Hepatocyte (in vitro differentiated cells): ENCODE measurements at regions not wholly inside any gene's neighbourhood (a gene's known extent, or its start where the extent isn't known, plus 50 kb on each side); places are given as distances from the start of the nearest gene placed in this dataset.

ENCODE experiments used
- DNase-seq: peaks from one replicate; pipeline ENCODE4 v3.0.0-alpha.2; 2016; ENCODE audit warnings: low spot score
- H2AFZ ChIP-seq: fragments of 200-600 bp; sonication (generic); 2 replicates; pipeline ENCODE4 v1.6.0; 2016; ENCODE audit warnings: antibody characterized with exemption, mild to moderate bottlenecking
- H3K27ac ChIP-seq: fragments of 200-600 bp; sonication (generic); 2 replicates; pipeline ENCODE4 v1.5.1; 2016; ENCODE audit warnings: mild to moderate bottlenecking
- H3K27me3 ChIP-seq: fragments of 200-600 bp; sonication (generic); 2 replicates; pipeline ENCODE4 v1.6.1; 2016
- H3K36me3 ChIP-seq: fragments of 200-600 bp; sonication (generic); replicated peaks from 2 replicates; pipeline ENCODE4 v1.5.1; 2016; ENCODE audit warnings: low read depth; ENCODE audit not compliant: insufficient read depth
- H3K4me1 ChIP-seq: fragments of 200-600 bp; sonication (generic); 2 replicates; pipeline ENCODE4 v1.5.1; 2016; ENCODE audit warnings: mild to moderate bottlenecking, moderate library complexity; ENCODE audit not compliant: insufficient read depth
- H3K4me2 ChIP-seq: fragments of 200-600 bp; sonication (generic); 2 replicates; pipeline ENCODE4 v1.6.0; 2016
- H3K4me3 ChIP-seq: fragments of 200-600 bp; sonication (generic); 2 replicates; pipeline ENCODE4 v1.5.1; 2016; ENCODE audit warnings: mild to moderate bottlenecking
- H3K79me2 ChIP-seq: fragments of 200-600 bp; sonication (generic); 2 replicates; pipeline ENCODE4 v1.6.0; 2017; ENCODE audit warnings: mild to moderate bottlenecking
- H3K9me2 ChIP-seq: fragments of 200-600 bp; sonication (generic); replicated peaks from 2 replicates; pipeline ENCODE4 v1.6.0; 2017; ENCODE audit warnings: mild to moderate bottlenecking; ENCODE audit not compliant: insufficient read depth
- H3K9me3 ChIP-seq: fragments of 200-600 bp; sonication (generic); 2 replicates; pipeline ENCODE4 v1.5.1; 2016; ENCODE audit warnings: low read depth, mild to moderate bottlenecking
- H4K20me1 ChIP-seq: fragments of 200-600 bp; sonication (generic); 2 replicates; pipeline ENCODE4 v1.6.0; 2016; ENCODE audit warnings: mild to moderate bottlenecking; ENCODE audit not compliant: insufficient read depth, poor library complexity, severe bottlenecking
- CTCF ChIP-seq: fragments of 200-600 bp; sonication (generic); IDR thresholded peaks from 2 replicates; pipeline ENCODE4 v1.5.1; 2016; ENCODE audit warnings: antibody characterized with exemption, mild to moderate bottlenecking; ENCODE audit not compliant: poor library complexity
- EZH2 ChIP-seq: fragments of 200-600 bp; sonication (generic); IDR thresholded peaks from 2 replicates; pipeline ENCODE4 v1.6.1; 2016; ENCODE audit warnings: antibody characterized with exemption, mild to moderate bottlenecking, borderline replicate concordance
- EZH2phosphoT487 ChIP-seq: fragments of 200-600 bp; sonication (generic); IDR thresholded peaks from one replicate; pipeline ENCODE4 v1.6.1; 2018; ENCODE audit warnings: antibody characterized with exemption, mild to moderate bottlenecking, low read depth, moderate library complexity; ENCODE audit not compliant: unreplicated experiment, severe bottlenecking
- WGBS: methylation state at CpG from one replicate; pipeline ENCODE4 v1.1.6; 2016; ENCODE audit warnings: low lambda C conversion rate; ENCODE audit errors: missing lambda C conversion rate; 5-methylcytosine and 5-hydroxymethylcytosine counted together

GRCh38 chr15:58352026-58352929 lies 79.5 kb upstream of the LIPC start:
- no peaks in the 10 kb centered on the region for H3K4me1 ChIP-seq
- DNase-seq = no peak
- H3K79me2 ChIP-seq = no peaks in the 10 kb centered on the region
- WGBS = 90% methylated on average over 5 of the region's 5 CpGs
- H3K9me2 ChIP-seq = no peaks in the 10 kb centered on the region
- H3K4me3 ChIP-seq = no peak overlapping the region
- H3K36me3 ChIP-seq = no peaks in the 10 kb centered on the region
- H3K4me2 ChIP-seq = no peak overlapping the region
- no peaks in the 10 kb centered on the region for H3K27me3 ChIP-seq
- H4K20me1 ChIP-seq = no peaks in the 10 kb centered on the region
- H3K27ac ChIP-seq = no peak overlapping the region
- no peak overlapping the region for H2AFZ ChIP-seq
- no peaks in the 10 kb centered on the region for H3K9me3 ChIP-seq
- TF ChIP-seq EZH2phosphoT487 (no peak), EZH2 (no peak), CTCF (no peak)

GRCh38 chr15:58355382-58355971 lies 76.3 kb upstream of the LIPC start:
- no peak overlapping the region for H2AFZ ChIP-seq
- H3K9me2 ChIP-seq = no peaks in the 10 kb centered on the region
- 92% methylated on average over 9 of the region's 9 CpGs for WGBS
- TF ChIP-seq CTCF = no peak
- TF ChIP-seq EZH2phosphoT487 = no peak
- no peak for TF ChIP-seq EZH2
- no peak for DNase-seq
- H4K20me1 ChIP-seq = no peaks in the 10 kb centered on the region
- H3K79me2 ChIP-seq = no peaks in the 10 kb centered on the region
- H3K4me2 ChIP-seq = no peak overlapping the region
- no peaks in the 10 kb centered on the region for H3K4me1 ChIP-seq
- H3K27me3 ChIP-seq = no peaks in the 10 kb centered on the region
- no peak overlapping the region for H3K27ac ChIP-seq
- H3K9me3 ChIP-seq = no peaks in the 10 kb centered on the region
- H3K36me3 ChIP-seq = no peaks in the 10 kb centered on the region
- no peak overlapping the region for H3K4me3 ChIP-seq

GRCh38 chr15:58355973-58356372 lies 75.8 kb upstream of the LIPC start:
- no peaks in the 10 kb centered on the region for H3K79me2 ChIP-seq
- H2AFZ ChIP-seq = no peak overlapping the region
- H3K4me3 ChIP-seq = no peak overlapping the region
- H3K27me3 ChIP-seq = no peaks in the 10 kb centered on the region
- no peaks in the 10 kb centered on the region for H3K36me3 ChIP-seq
- no peak for DNase-seq
- H3K4me1 ChIP-seq = peaks cover 4% of the 10 kb centered on the region
- no peak for TF ChIP-seq EZH2phosphoT487
- TF ChIP-seq EZH2 = no peak
- no peaks in the 10 kb centered on the region for H3K9me3 ChIP-seq
- H4K20me1 ChIP-seq = no peaks in the 10 kb centered on the region
- no peak overlapping the region for H3K27ac ChIP-seq
- H3K9me2 ChIP-seq = no peaks in the 10 kb centered on the region
- H3K4me2 ChIP-seq = no peak overlapping the region
- WGBS = 75% methylated on average over 10 of the region's 10 CpGs
